K562 (cell line): ENCODE measurements at regions not wholly inside any gene's neighbourhood (a gene's known extent, or its start where the extent isn't known, plus 50 kb on each side); places are given as distances from the start of the nearest gene placed in this dataset.

Experiments used
- ATAC-seq: fragments of 200-7000 bp; cut with Tn5 transposase; 3 replicates; pipeline ENCODE4 v1.9.1; 2020; ENCODE audit warnings: moderate library complexity
- BruUV-seq: library from RNA; stranded (reverse); fragments of 400-500 nt; replicated peaks from 2 replicates; lab custom pipeline; 2021; lab: Mats Ljungman, UMichigan
- CTCF ChIA-PET: fragments of 300-600 bp; formaldehyde crosslinking; extraction: SDS; loops from one replicate; lab custom pipeline; 2021; ENCODE audit warnings: low intra/inter-chr PET ratio; lab: Yijun Ruan, JAX
- POLR2A ChIA-PET: fragments of 300-600, 350-650 bp; sonication (Branson Sonifier 250); formaldehyde crosslinking; extraction: SDS; loops from one replicate; lab custom pipeline; 2021; ENCODE audit warnings: antibody characterized with exemption, inconsistent platforms; lab: Yijun Ruan, JAX
- DNase-seq, 4 experiments: peaks; one replicate each; pipeline versions ENCODE4 v3.0.0 to v3.0.0-alpha.2; 2011 to 2018; ENCODE audit warnings: low spot score in 3 of 4, mixed read lengths in 3 of 4; ENCODE audit errors: extremely low read depth in 1 of 4
- FAIRE-seq: peaks from 2 replicates; lab custom pipeline; 2011; peaks lifted over from hg19 to GRCh38; lab: Jason Lieb, UNC
- H2AFZ ChIP-seq: 2 replicates; pipeline ENCODE4 v1.6.0; 2011; ENCODE audit warnings: low read depth, low read length, control low read depth, inconsistent platforms
- H3K27ac ChIP-seq: fragments of 200-600 bp; 3 replicates; pipeline ENCODE4 v1.8.0; 2011; ENCODE audit warnings: low read depth, mild to moderate bottlenecking, control low read depth, inconsistent platforms, low read length, moderate library complexity, mixed read lengths; ENCODE audit errors: extremely low read depth
- H3K27me3 ChIP-seq, 2 experiments: fragments of 300-600 bp in 1 of 2; 2 replicates in 1 of 2; 3 replicates in 1 of 2; pipeline versions ENCODE4 v1.6.0 to v1.8.0; 2011; ENCODE audit warnings: inconsistent platforms in 2 of 2, low read length in 2 of 2, mild to moderate bottlenecking in 1 of 2, mixed read lengths in 1 of 2, moderate library complexity in 1 of 2; ENCODE audit not compliant: control insufficient read depth in 2 of 2, insufficient read depth in 2 of 2
- H3K36me3 ChIP-seq: fragments of 300-600 bp; 3 replicates; pipeline ENCODE4 v1.8.0; 2011; ENCODE audit warnings: mild to moderate bottlenecking, low read length, inconsistent platforms; ENCODE audit not compliant: control insufficient read depth, insufficient read depth
- H3K4me1 ChIP-seq, 2 experiments: fragments of 200-600 bp in 1 of 2; replicated peaks in 1 of 2; 2 replicates in 1 of 2; 3 replicates in 1 of 2; pipeline versions ENCODE4 v1.5.1 to v1.8.0; 2011; ENCODE audit warnings: inconsistent platforms in 2 of 2, low read length in 2 of 2, mild to moderate bottlenecking in 1 of 2, mixed read lengths in 1 of 2, moderate library complexity in 1 of 2; ENCODE audit not compliant: control insufficient read depth in 2 of 2, insufficient read depth in 2 of 2
- H3K4me2 ChIP-seq: 2 replicates; pipeline ENCODE4 v1.6.1; 2011; ENCODE audit warnings: low read length, control low read depth, inconsistent platforms, mixed read lengths; ENCODE audit not compliant: insufficient read depth
- H3K4me3 ChIP-seq: fragments of 200-600 bp; sonication (generic), shearing (Covaris generic); 2 replicates; pipeline ENCODE4 v1.5.1; 2016; ENCODE audit warnings: control low read depth, inconsistent platforms
- H3K79me2 ChIP-seq: fragments of 200-600 bp; 3 replicates; pipeline ENCODE4 v1.8.0; 2011; ENCODE audit warnings: low read length, inconsistent platforms; ENCODE audit not compliant: control insufficient read depth, insufficient read depth
- H3K9ac ChIP-seq, 2 experiments: 2 replicates each; pipeline versions ENCODE4 v1.6.0 to v1.6.1; 2011; ENCODE audit warnings: low read depth in 2 of 2, low read length in 2 of 2, control low read depth in 1 of 2, inconsistent platforms in 1 of 2, mild to moderate bottlenecking in 1 of 2, mixed read lengths in 1 of 2; ENCODE audit not compliant: insufficient read depth in 1 of 2
- H3K9me1 ChIP-seq: one replicate; pipeline ENCODE4 v1.6.0; 2011; ENCODE audit warnings: inconsistent platforms, mild to moderate bottlenecking, low read length, moderate library complexity; ENCODE audit not compliant: control insufficient read depth, insufficient read depth
- H3K9me3 ChIP-seq: replicated peaks from 2 replicates; pipeline ENCODE4 v1.5.1; 2011; ENCODE audit warnings: low read depth, low read length, inconsistent platforms; ENCODE audit not compliant: control insufficient read depth, insufficient read depth
- H4K20me1 ChIP-seq: replicated peaks from 2 replicates; pipeline ENCODE4 v1.6.1; 2011; ENCODE audit warnings: low read length, inconsistent platforms, mixed read lengths; ENCODE audit not compliant: control insufficient read depth, insufficient read depth
- E2F5 ChIP-seq: sonication (generic); formaldehyde crosslinking; IDR thresholded peaks from 2 replicates; pipeline ENCODE4 v1.8.0; 2022; ENCODE audit warnings: mild to moderate bottlenecking, missing genetic modification reagents
- HDAC1 ChIP-seq, 2 experiments: fragments of 450-650 bp; IDR thresholded peaks; 2 replicates each; pipeline ENCODE4 v1.6.1; 2016 to 2017; ENCODE audit warnings: inconsistent platforms in 1 of 2, mild to moderate bottlenecking in 1 of 2, moderate library complexity in 1 of 2
- KLF10 ChIP-seq: fragments of 250-450 bp; sonication (Bioruptor Pico); IDR thresholded peaks from 2 replicates; pipeline ENCODE4 v1.6.1; 2021; ENCODE audit warnings: matching md5 sums
- MYC ChIP-seq, 2 experiments: fragments of 250-450 bp in 1 of 2; sonication (Bioruptor Pico) in 1 of 2; IDR thresholded peaks; 2 replicates each; pipeline versions ENCODE4 v1.5.1 to v1.6.1; 2012 to 2021; ENCODE audit warnings: low read depth in 2 of 2, borderline replicate concordance in 1 of 2, improper control_type of control experiment in 1 of 2, low read length in 1 of 2, mild to moderate bottlenecking in 1 of 2, moderate library complexity in 1 of 2
- NEUROD1 ChIP-seq: fragments of 150-350 bp; IDR thresholded peaks from 2 replicates; pipeline ENCODE4 v1.6.1; 2014; ENCODE audit warnings: borderline replicate concordance, low read length, low read depth; ENCODE audit not compliant: partially characterized antibody
- NR4A1 ChIP-seq, 2 experiments: fragments of 250-450 bp in 1 of 2; fragments of 450-650 bp in 1 of 2; sonication (Bioruptor Pico) in 1 of 2; IDR thresholded peaks; 2 replicates each; pipeline versions ENCODE4 v1.4.0 to v1.6.1; 2016 to 2020; ENCODE audit warnings: mild to moderate bottlenecking in 2 of 2, missing compliant biosample characterization in 1 of 2, missing genetic modification characterization in 1 of 2, moderate library complexity in 1 of 2
- RBM34 ChIP-seq: fragments of 200-400 bp; formaldehyde crosslinking; IDR thresholded peaks from 2 replicates; pipeline ENCODE4 v1.6.1; 2018; ENCODE audit warnings: low read length, borderline replicate concordance; ENCODE audit not compliant: insufficient read depth
- SMARCA5 ChIP-seq: fragments of 450-650 bp; IDR thresholded peaks from 2 replicates; pipeline ENCODE4 v1.6.1; 2016
- ZFPM2 ChIP-seq: fragments of 250-450 bp; sonication (Bioruptor Pico); IDR thresholded peaks from 2 replicates; pipeline ENCODE4 v1.5.1; 2022; ENCODE audit warnings: mild to moderate bottlenecking
- ZNF436 ChIP-seq: fragments of 250-450, 450-650 bp; sonication (Bioruptor Pico); formaldehyde crosslinking; IDR thresholded peaks from 2 replicates; pipeline ENCODE4 v1.7.0; 2020; ENCODE audit warnings: mild to moderate bottlenecking
- WGBS: fragments of 100-300 bp; shearing (Covaris generic); methylation state at CpG from one replicate; pipeline ENCODE4 v1.1.6; 2016; ENCODE audit warnings: low coverage, mixed read lengths; ENCODE audit not compliant: insufficient coverage; ENCODE audit errors: missing lambda C conversion rate; 5-methylcytosine and 5-hydroxymethylcytosine counted together
- in situ Hi-C: fragments of 300-500 bp; cut with MboI; formaldehyde crosslinking; loops from 4 replicates; pipeline ENCODE4 v1.15.0; 2018; ENCODE audit warnings: inconsistent platforms, mixed read lengths
- intact Hi-C: fragments of 100-400 bp; cut with micrococcal nuclease; formaldehyde crosslinking; loops from 2 replicates; pipeline ENCODE4 v1.14.2; 2022

GRCh38 chr4:60923075-60923474 lies 277.1 kb upstream of the ADGRL3 start:
- H3K36me3 ChIP-seq, result no peaks in the 10 kb centered on the region
- FAIRE-seq, result no peak
- no peaks in the 10 kb centered on the region for H3K79me2 ChIP-seq
- H3K27ac ChIP-seq, result no peak overlapping the region
- no peaks in the 10 kb centered on the region for H3K9me3 ChIP-seq
- no TSS peak for BruUV-seq
- intact Hi-C loops, result no loop called here
- no peaks in the 10 kb centered on the region for H4K20me1 ChIP-seq
- no peaks in the 10 kb centered on the region for H3K27me3 ChIP-seq
- H2AFZ ChIP-seq, result no peak overlapping the region
- no peak for TF ChIP-seq ZNF436 (CRISPR knock-in tag)
- TF ChIP-seq NR4A1 (CRISPR knock-in tag; IDR thresholded peaks at IDR 0.05), result no peak
- no peak for TF ChIP-seq NR4A1 (tag; IDR thresholded peaks at IDR 0.05)
- no peak for TF ChIP-seq HDAC1 (IDR thresholded peaks at IDR 0.05)
- no peak for TF ChIP-seq E2F5 (CRISPR knock-in tag)
- TF ChIP-seq MYC (IDR thresholded peaks at IDR 0.05; ENCODE audit: low read depth, low read length), result no peak
- no peak for TF ChIP-seq MYC (CRISPR knock-in tag; IDR thresholded peaks at IDR 0.05; ENCODE audit: borderline replicate concordance, low read depth)
- no peak for TF ChIP-seq SMARCA5
- no peak for TF ChIP-seq ZFPM2 (CRISPR knock-in tag)
- no peak for TF ChIP-seq RBM34
- no peak for TF ChIP-seq KLF10
- no peak for TF ChIP-seq NEUROD1
- TF ChIP-seq, all 486 proteins: peak for 0
- ATAC-seq (no peak), DNase-seq (no peak)
- H3K4me3 ChIP-seq, result no peak overlapping the region
- no peaks in the 10 kb centered on the region for H3K4me1 ChIP-seq
- 0% methylated on average over 1 of the region's 1 CpG for WGBS
- H3K4me2 ChIP-seq, result no peak overlapping the region
- ChIA-PET POLR2A (no interaction called here), CTCF (no interaction called here)
- H3K9me1 ChIP-seq, result no peaks in the 10 kb centered on the region
- H3K9ac ChIP-seq, result no peak overlapping the region
- in situ Hi-C loops, result no loop called here
